IMR-90 (cell line): ENCODE measurements at regions not wholly inside any gene's neighbourhood (a gene's known extent, or its start where the extent isn't known, plus 50 kb on each side); places are given as distances from the start of the nearest gene placed in this dataset.

Experiments
- CTCF ChIP-seq: conservative IDR thresholded peaks from 2 replicates; pipeline ENCODE4 v1.5.1; 2012; ENCODE audit warnings: mild to moderate bottlenecking, low read depth, low read length, improper control_type of control experiment
- FOS ChIP-seq: fragments of 150-350 bp; IDR thresholded peaks from 2 replicates; pipeline ENCODE4 v1.6.1; 2016; ENCODE audit warnings: low read depth, low read length
- POLR2A ChIP-seq: IDR thresholded peaks from 2 replicates; pipeline ENCODE4 v1.6.1; 2012; ENCODE audit warnings: mild to moderate bottlenecking, low read depth, low read length
- RAD21 ChIP-seq: IDR thresholded peaks from 2 replicates; pipeline ENCODE4 v1.6.1; 2012; ENCODE audit warnings: low read length, improper control_type of control experiment
- RFX5 ChIP-seq: IDR thresholded peaks from 2 replicates; pipeline ENCODE4 v1.8.0; 2012; ENCODE audit warnings: low read depth, mild to moderate bottlenecking, low read length, moderate library complexity
- USF2 ChIP-seq: fragments of 150-350 bp; IDR thresholded peaks from 2 replicates; pipeline ENCODE4 v1.6.1; 2017; ENCODE audit warnings: mild to moderate bottlenecking, antibody characterized with exemption, low read length, low read depth

GRCh38 chr6:112846681-112847080, 499.6 kb downstream of the RFPL4B start:
- TF ChIP-seq RFX5, result no peak
- TF ChIP-seq CTCF, result no peak
- no peak for TF ChIP-seq RAD21
- TF ChIP-seq POLR2A, result no peak
- no peak for TF ChIP-seq FOS
- TF ChIP-seq USF2, result no peak
